ENCODE measurements at regions not wholly inside any gene's neighbourhood (a gene's known extent, or its start where the extent isn't known, plus 50 kb on each side); places are given as distances from the start of the nearest gene placed in this dataset.

GRCh38 chr2:129580001-129580400, 399.5 kb upstream of the RAB6C start:
- Histone ChIP-seq H3K9me2 (replicated peaks; ENCODE audit: insufficient read depth, low read length) (no peaks in the 10 kb centered on the region), H3K9me3 (replicated peaks; ENCODE audit: insufficient read depth, low read length) (no peaks in the 10 kb centered on the region), H3F3A (ENCODE audit: insufficient read depth, low read length) (no peaks in the 10 kb centered on the region), H3K4me2 (ENCODE audit: low read depth, low read length) (no peak overlapping the region), H3K27ac (ENCODE audit: low read length) (no peak overlapping the region), H2AFZ (ENCODE audit: low read length) (no peak overlapping the region), H4K20me1 (ENCODE audit: insufficient read depth, low read length) (no peaks in the 10 kb centered on the region), H3K27me3 (replicated peaks; ENCODE audit: insufficient read depth, low read length) (no peaks in the 10 kb centered on the region), H3K79me2 (ENCODE audit: low read length) (no peaks in the 10 kb centered on the region), H3K9ac (ENCODE audit: low read length) (no peak overlapping the region), H3K4me1 (ENCODE audit: low read length) (no peaks in the 10 kb centered on the region), H3K4me3 (ENCODE audit: low read length) (no peak overlapping the region), H3K36me3 (replicated peaks; ENCODE audit: insufficient read depth, low read length) (no peaks in the 10 kb centered on the region)
- DNase-seq: no peak
- TF ChIP-seq EZH2 (optimal IDR thresholded peaks at IDR 0.05; ENCODE audit: low read depth, low read length) (no peak), EZH2phosphoT487 (IDR thresholded peaks at IDR 0.05; ENCODE audit: low read length) (no peak), CTCF (IDR thresholded peaks at IDR 0.05; ENCODE audit: low read length) (no peak)

GRCh38 chr2:129585760-129586159, 393.7 kb upstream of the RAB6C start:
- DNase-seq: no peak
- no peaks in the 10 kb centered on the region for H3K9me3 ChIP-seq (replicated peaks; ENCODE audit: insufficient read depth, low read length)
- no peaks in the 10 kb centered on the region for H3K9me2 ChIP-seq (replicated peaks; ENCODE audit: insufficient read depth, low read length)
- H3K79me2 ChIP-seq (ENCODE audit: low read length): no peaks in the 10 kb centered on the region
- no peaks in the 10 kb centered on the region for H3F3A ChIP-seq (ENCODE audit: insufficient read depth, low read length)
- H3K36me3 ChIP-seq (replicated peaks; ENCODE audit: insufficient read depth, low read length): no peaks in the 10 kb centered on the region
- H3K4me1 ChIP-seq (ENCODE audit: low read length): no peaks in the 10 kb centered on the region
- TF ChIP-seq EZH2 (optimal IDR thresholded peaks at IDR 0.05; ENCODE audit: low read depth, low read length): no peak
- TF ChIP-seq CTCF (IDR thresholded peaks at IDR 0.05; ENCODE audit: low read length): no peak
- no peak for TF ChIP-seq EZH2phosphoT487 (IDR thresholded peaks at IDR 0.05; ENCODE audit: low read length)
- H4K20me1 ChIP-seq (ENCODE audit: insufficient read depth, low read length): no peaks in the 10 kb centered on the region
- H3K27ac ChIP-seq (ENCODE audit: low read length): no peak overlapping the region
- H3K4me2 ChIP-seq (ENCODE audit: low read depth, low read length): no peak overlapping the region
- H3K4me3 ChIP-seq (ENCODE audit: low read length): no peak overlapping the region
- no peak overlapping the region for H2AFZ ChIP-seq (ENCODE audit: low read length)
- no peaks in the 10 kb centered on the region for H3K27me3 ChIP-seq (replicated peaks; ENCODE audit: insufficient read depth, low read length)
- no peak overlapping the region for H3K9ac ChIP-seq (ENCODE audit: low read length)

- H3K36me3 ChIP-seq (replicated peaks; ENCODE audit: insufficient read depth, low read length): no peaks in the 10 kb centered on the region
- H3K4me2 ChIP-seq (ENCODE audit: low read depth, low read length): no peak overlapping the region
- TF ChIP-seq EZH2phosphoT487 (IDR thresholded peaks at IDR 0.05; ENCODE audit: low read length) (no peak), CTCF (IDR thresholded peaks at IDR 0.05; ENCODE audit: low read length) (no peak), EZH2 (optimal IDR thresholded peaks at IDR 0.05; ENCODE audit: low read depth, low read length) (no peak)
- no peaks in the 10 kb centered on the region for H3K9me2 ChIP-seq (replicated peaks; ENCODE audit: insufficient read depth, low read length)
- no peaks in the 10 kb centered on the region for H3F3A ChIP-seq (ENCODE audit: insufficient read depth, low read length)
- no peak for DNase-seq
- no peaks in the 10 kb centered on the region for H3K4me1 ChIP-seq (ENCODE audit: low read length)
- H3K27me3 ChIP-seq (replicated peaks; ENCODE audit: insufficient read depth, low read length): no peaks in the 10 kb centered on the region
- no peak overlapping the region for H3K9ac ChIP-seq (ENCODE audit: low read length)
- H3K9me3 ChIP-seq (replicated peaks; ENCODE audit: insufficient read depth, low read length): no peaks in the 10 kb centered on the region
- H2AFZ ChIP-seq (ENCODE audit: low read length): no peak overlapping the region
- no peak overlapping the region for H3K27ac ChIP-seq (ENCODE audit: low read length)
- no peak overlapping the region for H3K4me3 ChIP-seq (ENCODE audit: low read length)
- H3K79me2 ChIP-seq (ENCODE audit: low read length): no peaks in the 10 kb centered on the region
- no peaks in the 10 kb centered on the region for H4K20me1 ChIP-seq (ENCODE audit: insufficient read depth, low read length)
Measured at GRCh38 chr2:129587426-129588064, 391.9 kb upstream of the RAB6C start.
